IMR-90 (cell line): ENCODE measurements at regions not wholly inside any gene's neighbourhood (a gene's known extent, or its start where the extent isn't known, plus 50 kb on each side); places are given as distances from the start of the nearest gene placed in this dataset.

Source experiments
- ATAC-seq: fragments of 200-7000 bp; cut with Tn5 transposase; 2 replicates; pipeline ENCODE4 v1.9.1; 2020; ENCODE audit warnings: low read depth, mild to moderate bottlenecking, moderate library complexity
- BruUV-seq: library from RNA; stranded (reverse); fragments of 400-500 nt; replicated peaks from 2 replicates; lab custom pipeline; 2021; lab: Mats Ljungman, UMichigan
- CTCF ChIA-PET: fragments of 300-600 bp; formaldehyde crosslinking; extraction: SDS; loops from one replicate; lab custom pipeline; 2021; ENCODE audit warnings: antibody characterized with exemption; lab: Yijun Ruan, JAX
- POLR2A ChIA-PET: fragments of 300-600 bp; sonication (Branson Sonifier 250); formaldehyde crosslinking; loops from one replicate; lab custom pipeline; 2022; ENCODE audit warnings: antibody characterized with exemption; ENCODE audit not compliant: unreplicated experiment; lab: Charles Lee
- DNase-seq: peaks from one replicate; pipeline ENCODE4 v3.0.0; 2013
- H2AFZ ChIP-seq: replicated peaks from 2 replicates; pipeline ENCODE3; 2013; ENCODE audit warnings: low read length, mild to moderate bottlenecking; ENCODE audit not compliant: poor library complexity
- H2AK5ac ChIP-seq: 2 replicates; pipeline ENCODE4 v1.6.1; 2013; ENCODE audit warnings: low read depth, low read length, inconsistent platforms
- H2AK9ac ChIP-seq: replicated peaks from 2 replicates; pipeline ENCODE3; 2013; ENCODE audit warnings: mild to moderate bottlenecking, low read depth, low read length, moderate library complexity; ENCODE audit not compliant: poor library complexity
- H2BK120ac ChIP-seq: 2 replicates; pipeline ENCODE4 v1.6.1; 2013; ENCODE audit warnings: low read depth, low read length, inconsistent platforms
- H2BK15ac ChIP-seq: 3 replicates; pipeline ENCODE4 v1.6.1; 2013; ENCODE audit warnings: low read depth, low read length, inconsistent platforms
- H2BK20ac ChIP-seq: 2 replicates; pipeline ENCODE4 v1.6.1; 2013; ENCODE audit warnings: low read depth, mild to moderate bottlenecking, inconsistent platforms, low read length, moderate library complexity
- H2BK5ac ChIP-seq: 2 replicates; pipeline ENCODE4 v1.6.1; 2013; ENCODE audit warnings: mild to moderate bottlenecking, low read depth, low read length, inconsistent platforms; ENCODE audit not compliant: poor library complexity, severe bottlenecking
- H3K14ac ChIP-seq: replicated peaks from 2 replicates; pipeline ENCODE4 v1.6.1; 2013; ENCODE audit warnings: low read depth, low read length, inconsistent platforms
- H3K18ac ChIP-seq: 2 replicates; pipeline ENCODE4 v1.6.1; 2013; ENCODE audit warnings: low read depth, low read length, control low read depth
- H3K23ac ChIP-seq: 2 replicates; pipeline ENCODE4 v1.6.1; 2013; ENCODE audit warnings: low read depth, low read length, inconsistent platforms
- H3K27ac ChIP-seq: 2 replicates; pipeline ENCODE4 v1.5.1; 2013; ENCODE audit warnings: mild to moderate bottlenecking, control low read depth, low read length; ENCODE audit not compliant: insufficient read depth
- H3K27me3 ChIP-seq: 2 replicates; pipeline ENCODE4 v1.6.1; 2013; ENCODE audit warnings: low read length; ENCODE audit not compliant: control insufficient read depth, insufficient read depth
- H3K36me3 ChIP-seq: 2 replicates; pipeline ENCODE4 v1.6.1; 2013; ENCODE audit warnings: low read length, mixed read lengths; ENCODE audit not compliant: control insufficient read depth, insufficient read depth
- H3K4ac ChIP-seq: 2 replicates; pipeline ENCODE4 v1.6.1; 2013; ENCODE audit warnings: low read depth, low read length, inconsistent platforms
- H3K4me1 ChIP-seq: 2 replicates; pipeline ENCODE4 v1.6.1; 2013; ENCODE audit warnings: low read length, mixed read lengths; ENCODE audit not compliant: control insufficient read depth, insufficient read depth
- H3K4me2 ChIP-seq: 2 replicates; pipeline ENCODE4 v1.6.1; 2013; ENCODE audit warnings: low read depth, mild to moderate bottlenecking, control low read depth, low read length, moderate library complexity
- H3K4me3 ChIP-seq: 2 replicates; pipeline ENCODE4 v1.5.1; 2013; ENCODE audit warnings: low read depth, mild to moderate bottlenecking, control low read depth, low read length, moderate library complexity; ENCODE audit not compliant: insufficient read depth
- H3K56ac ChIP-seq: 2 replicates; pipeline ENCODE4 v1.6.1; 2013; ENCODE audit warnings: low read length, inconsistent platforms; ENCODE audit not compliant: insufficient read depth; ENCODE audit errors: extremely low read depth
- H3K79me1 ChIP-seq, 2 experiments: 2 replicates each; pipeline ENCODE4 v1.6.1; 2013; ENCODE audit warnings: low read length in 2 of 2, inconsistent platforms in 1 of 2, low read depth in 1 of 2
- H3K9ac ChIP-seq: 2 replicates; pipeline ENCODE4 v1.6.1; 2013; ENCODE audit warnings: low read depth, low read length, control low read depth
- H3K9me1 ChIP-seq: 2 replicates; pipeline ENCODE4 v1.6.1; 2013; ENCODE audit warnings: low read length, inconsistent platforms; ENCODE audit not compliant: insufficient read depth
- H3K9me3 ChIP-seq: 2 replicates; pipeline ENCODE4 v1.6.1; 2013; ENCODE audit warnings: low read length; ENCODE audit not compliant: control insufficient read depth, insufficient read depth
- H4K20me1 ChIP-seq: 2 replicates; pipeline ENCODE4 v1.6.1; 2013; ENCODE audit warnings: low read length, inconsistent platforms; ENCODE audit not compliant: insufficient read depth
- H4K5ac ChIP-seq: 2 replicates; pipeline ENCODE4 v1.6.1; 2013; ENCODE audit warnings: mild to moderate bottlenecking, low read depth, low read length, control low read depth
- H4K8ac ChIP-seq, 2 experiments: 2 replicates each; pipeline ENCODE4 v1.6.1; 2013; ENCODE audit warnings: low read depth in 2 of 2, low read length in 2 of 2, control low read depth in 1 of 2, inconsistent platforms in 1 of 2
- H4K91ac ChIP-seq: 2 replicates; pipeline ENCODE4 v1.6.1; 2013; ENCODE audit warnings: low read depth, low read length, inconsistent platforms; ENCODE audit not compliant: insufficient read depth
- RFX5 ChIP-seq: IDR thresholded peaks from 2 replicates; pipeline ENCODE4 v1.8.0; 2012; ENCODE audit warnings: low read depth, mild to moderate bottlenecking, low read length, moderate library complexity
- WGBS, 2 experiments: methylation state at CpG; one replicate each; pipeline versions ENCODE4 v1.1.5 to v1.1.7; 2013; ENCODE audit warnings: missing lambda C conversion rate in 2 of 2; ENCODE audit not compliant: insufficient read length in 1 of 2; ENCODE audit errors: extremely low coverage in 2 of 2; 5-methylcytosine and 5-hydroxymethylcytosine counted together
- dilution Hi-C: fragments of 300-500 bp; cut with HindIII; formaldehyde crosslinking; loops from one replicate; pipeline ENCODE4 v1.14.3; 2018; ENCODE audit warnings: low sequenced_read_pairs; ENCODE audit not compliant: unreplicated experiment
- in situ Hi-C: fragments of 300-500 bp; cut with MboI; formaldehyde crosslinking; loops from 3 replicates; pipeline ENCODE4 v1.14.3; 2019; ENCODE audit warnings: low sequenced_read_pairs, inconsistent platforms, mixed read lengths
- intact Hi-C: fragments of 100-400 bp; cut with micrococcal nuclease; formaldehyde crosslinking; loops from 2 replicates; pipeline ENCODE4 v1.10.0; 2022

- H3K9me3 ChIP-seq: no peaks in the 10 kb centered on the region
- in situ Hi-C loops (no loop called here), intact Hi-C loops (no loop called here), dilution Hi-C loops (no loop called here)
- no peak overlapping the region for H4K8ac ChIP-seq
- no TSS peak for BruUV-seq
- no peak overlapping the region for H3K27ac ChIP-seq
- H4K5ac ChIP-seq: no peak overlapping the region
- H2BK15ac ChIP-seq: no peak overlapping the region
- H3K4me1 ChIP-seq: peaks cover 3% of the 10 kb centered on the region; the same call in 1 of the 2 replicates
- no peak overlapping the region for H3K4ac ChIP-seq
- H2AFZ ChIP-seq: no peak overlapping the region
- CTCF ChIA-PET: no interaction called here
- no peaks in the 10 kb centered on the region for H3K79me1 ChIP-seq
- no peak overlapping the region for H3K23ac ChIP-seq
- H4K20me1 ChIP-seq: no peaks in the 10 kb centered on the region
- no peak overlapping the region for H2BK20ac ChIP-seq
- no peaks in the 10 kb centered on the region for H3K9me1 ChIP-seq
- H3K14ac ChIP-seq: no peak overlapping the region
- H2BK120ac ChIP-seq: no peak overlapping the region
- ATAC-seq (no peak), DNase-seq (no peak)
- H3K9ac ChIP-seq: no peak overlapping the region
- no peak overlapping the region for H3K4me2 ChIP-seq
- no peak overlapping the region for H2BK5ac ChIP-seq
- no peak overlapping the region for H2AK9ac ChIP-seq
- no peak overlapping the region for H4K91ac ChIP-seq
- no peaks in the 10 kb centered on the region for H3K36me3 ChIP-seq
- no peak overlapping the region for H2AK5ac ChIP-seq
- WGBS, 2 experiments: no CpG with 5 or more reads among the region's 1 CpG
- TF ChIP-seq RFX5: no peak
- H3K56ac ChIP-seq: no peak overlapping the region
- no peaks in the 10 kb centered on the region for H3K27me3 ChIP-seq
- H3K4me3 ChIP-seq: no peak overlapping the region
- no peak overlapping the region for H3K18ac ChIP-seq
- POLR2A ChIA-PET: no interaction called here
Measured at GRCh38 chr4:124155239-124155638, 557.3 kb downstream of the ANKRD50 start.
